Hepatic stellate cell (primary cell): ENCODE measurements at regions not wholly inside any gene's neighbourhood (a gene's known extent, or its start where the extent isn't known, plus 50 kb on each side); places are given as distances from the start of the nearest gene placed in this dataset.

Source experiments
- DNase-seq: peaks from one replicate; pipeline ENCODE4 v3.0.0; 2011; ENCODE audit warnings: low spot score

DNA sequence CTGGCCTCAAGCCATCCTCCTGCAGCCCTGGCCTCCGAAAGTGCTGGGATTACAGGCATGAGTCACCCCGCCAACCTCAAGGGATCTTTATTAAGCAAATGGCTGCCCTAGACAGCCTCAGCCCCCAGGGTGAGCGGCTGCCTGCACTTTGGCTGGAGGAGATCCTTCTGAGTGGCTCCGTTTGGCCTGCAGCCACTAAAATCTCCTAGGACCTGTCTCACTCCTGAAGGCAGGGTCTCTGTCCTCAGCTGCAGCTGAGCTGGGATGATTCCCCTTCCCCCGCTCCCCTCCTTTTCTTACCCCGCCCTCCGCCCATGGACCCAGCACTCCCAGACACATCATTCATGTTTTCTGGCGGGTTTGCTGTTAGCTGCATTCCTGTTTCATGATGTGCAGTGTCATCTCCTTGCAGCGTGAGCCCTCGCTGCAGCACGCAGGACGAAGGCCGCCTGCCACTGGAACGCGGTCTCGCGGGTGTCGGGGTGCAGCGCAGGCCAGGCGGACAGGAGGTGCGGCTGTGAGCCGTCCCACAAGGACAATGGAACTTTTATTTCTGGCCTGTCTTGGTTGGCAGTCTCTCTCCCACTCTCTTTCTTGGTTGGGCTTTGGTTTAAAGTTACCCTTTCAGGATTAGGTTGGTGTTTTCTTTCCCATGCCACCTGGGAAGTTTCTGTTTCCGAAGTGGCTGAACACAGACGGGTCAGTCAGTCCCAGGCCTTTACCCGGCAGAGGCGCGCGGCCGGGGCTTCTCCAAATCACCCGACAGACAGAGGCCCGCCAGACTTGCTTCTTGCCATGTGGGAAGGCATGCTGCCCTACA, 137.1 kb downstream of the FOXD1 start:
- peak; percentile 82 for DNase-seq

- DNase-seq: no peak
Measured at GRCh38 chr5:73307645-73308355, 134.8 kb downstream of the TMEM174 start.

DNA sequence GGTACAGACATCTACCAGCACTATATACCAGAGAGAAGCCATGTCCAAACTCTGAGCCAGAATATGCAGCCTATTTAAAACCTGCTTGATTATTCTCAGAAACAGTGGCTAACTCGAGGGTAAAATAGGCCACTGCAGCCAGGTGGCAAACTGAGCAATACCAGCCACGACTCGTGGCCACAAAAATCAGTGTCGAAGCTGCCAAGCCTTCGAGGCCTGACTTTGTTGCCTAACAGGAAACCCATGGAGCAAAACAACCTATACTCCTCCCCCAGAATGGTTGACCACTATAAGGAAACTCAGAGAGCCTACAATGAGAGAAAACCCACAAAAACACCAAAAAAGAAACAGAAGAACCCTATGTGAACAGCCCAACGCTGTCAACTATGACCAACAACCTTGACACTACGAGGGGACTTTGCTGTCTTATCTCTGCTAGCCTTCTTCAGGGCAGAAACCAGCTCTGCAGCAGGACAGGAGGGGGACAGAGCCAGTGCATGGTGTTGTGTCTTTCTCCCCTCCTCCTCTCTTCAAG, 133.8 kb downstream of the TMEM174 start:
- no peak for DNase-seq

- DNase-seq: no peak
Measured at GRCh38 chr5:73306078-73306719, 133.2 kb downstream of the TMEM174 start.

GRCh38 chr5:73305386-73305785, 132.4 kb downstream of the TMEM174 start:
- no peak for DNase-seq

DNA sequence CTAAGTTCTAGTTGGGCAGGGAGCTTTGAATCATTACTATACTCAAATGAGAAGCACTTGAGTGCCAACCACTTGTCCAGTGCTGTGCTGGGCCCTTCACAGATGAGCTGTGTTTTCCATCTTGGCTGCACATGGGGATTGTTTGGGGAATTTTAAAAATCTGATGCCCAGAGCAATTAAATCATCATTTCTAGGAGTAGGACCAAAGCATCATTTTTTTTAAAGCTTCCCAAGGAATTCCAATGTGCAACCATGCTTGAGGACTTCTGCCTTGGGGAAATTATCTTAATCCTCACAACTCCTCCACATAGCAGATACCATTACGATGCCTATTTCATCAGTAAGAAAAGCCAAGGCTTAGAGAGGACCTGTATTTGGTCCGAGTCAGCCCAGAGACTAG, 131.4 kb downstream of the TMEM174 start:
- no peak for DNase-seq

- DNase-seq: no peak
Measured at GRCh38 chr5:73303148-73304079, 130.4 kb downstream of the TMEM174 start.

- no peak for DNase-seq
Measured at GRCh38 chr5:73302797-73303147, 129.8 kb downstream of the TMEM174 start.

DNA sequence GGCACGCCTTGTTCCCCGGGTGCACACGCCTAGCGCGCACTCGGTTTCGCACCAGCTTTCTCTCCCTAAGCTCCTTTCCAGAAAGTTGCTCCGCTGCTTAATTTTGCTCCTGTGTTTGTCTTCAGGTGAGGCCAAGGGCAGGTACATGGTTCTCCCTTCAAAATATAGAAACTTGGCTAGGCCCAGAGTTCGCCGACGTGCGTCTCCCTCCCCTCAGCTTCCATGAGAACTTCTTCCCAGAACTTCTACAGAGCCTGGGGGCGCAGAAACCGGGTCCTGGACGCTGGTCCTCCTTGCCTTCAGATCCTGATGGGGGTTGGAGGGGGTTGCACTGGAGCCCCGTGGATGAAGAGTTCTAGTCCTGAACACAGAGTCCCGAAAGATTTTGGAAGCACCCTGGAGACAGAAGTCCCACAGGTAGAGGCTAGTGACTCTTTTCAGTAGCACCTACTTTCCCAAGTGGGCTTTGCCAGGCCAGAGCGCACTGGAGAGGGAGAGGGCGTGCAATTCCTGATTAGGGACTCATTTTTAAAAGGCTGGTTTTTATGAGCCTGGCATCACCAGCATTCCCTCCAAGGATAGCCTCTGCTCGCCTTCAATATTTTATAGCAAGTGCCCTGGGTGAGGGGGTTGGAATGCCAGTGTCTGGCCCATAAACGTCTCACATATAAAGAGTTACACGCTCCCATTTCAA, 128.4 kb downstream of the TMEM174 start:
- no peak for DNase-seq

- no peak for DNase-seq
Measured at GRCh38 chr5:73300337-73301207, 127.6 kb downstream of the TMEM174 start.

DNA sequence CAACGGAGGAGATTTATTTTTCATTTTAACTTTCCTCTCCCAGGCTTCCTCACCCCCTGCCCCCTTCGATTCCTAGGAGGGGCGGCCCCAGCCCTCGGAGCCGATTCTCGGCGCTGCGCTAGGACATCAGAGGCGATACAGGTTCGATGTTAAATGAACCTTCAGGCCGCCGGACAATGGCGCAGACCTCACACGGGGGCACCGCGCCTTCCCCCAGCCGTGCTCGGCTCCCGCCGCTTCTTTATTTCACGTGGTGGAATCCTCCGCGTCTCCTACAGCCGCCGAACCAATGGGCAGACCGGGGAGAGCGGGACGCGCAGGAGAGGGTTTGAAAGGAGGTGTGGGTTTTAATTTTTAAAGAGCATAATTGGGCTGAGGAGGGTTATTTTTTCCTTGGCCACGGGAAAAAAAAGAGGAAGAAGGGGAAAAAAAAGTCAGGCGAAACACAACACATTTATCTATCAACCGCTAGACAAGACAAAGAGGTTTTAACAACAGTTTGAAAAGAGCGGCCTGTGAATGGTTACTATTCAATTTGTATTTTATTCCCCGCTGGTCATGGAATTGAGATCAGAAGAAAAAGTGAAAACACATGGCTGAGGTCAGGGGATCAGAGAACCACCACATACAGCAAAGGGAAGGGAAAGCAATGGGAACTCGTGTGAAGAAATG, 126.8 kb downstream of the TMEM174 start:
- no peak for DNase-seq

DNA sequence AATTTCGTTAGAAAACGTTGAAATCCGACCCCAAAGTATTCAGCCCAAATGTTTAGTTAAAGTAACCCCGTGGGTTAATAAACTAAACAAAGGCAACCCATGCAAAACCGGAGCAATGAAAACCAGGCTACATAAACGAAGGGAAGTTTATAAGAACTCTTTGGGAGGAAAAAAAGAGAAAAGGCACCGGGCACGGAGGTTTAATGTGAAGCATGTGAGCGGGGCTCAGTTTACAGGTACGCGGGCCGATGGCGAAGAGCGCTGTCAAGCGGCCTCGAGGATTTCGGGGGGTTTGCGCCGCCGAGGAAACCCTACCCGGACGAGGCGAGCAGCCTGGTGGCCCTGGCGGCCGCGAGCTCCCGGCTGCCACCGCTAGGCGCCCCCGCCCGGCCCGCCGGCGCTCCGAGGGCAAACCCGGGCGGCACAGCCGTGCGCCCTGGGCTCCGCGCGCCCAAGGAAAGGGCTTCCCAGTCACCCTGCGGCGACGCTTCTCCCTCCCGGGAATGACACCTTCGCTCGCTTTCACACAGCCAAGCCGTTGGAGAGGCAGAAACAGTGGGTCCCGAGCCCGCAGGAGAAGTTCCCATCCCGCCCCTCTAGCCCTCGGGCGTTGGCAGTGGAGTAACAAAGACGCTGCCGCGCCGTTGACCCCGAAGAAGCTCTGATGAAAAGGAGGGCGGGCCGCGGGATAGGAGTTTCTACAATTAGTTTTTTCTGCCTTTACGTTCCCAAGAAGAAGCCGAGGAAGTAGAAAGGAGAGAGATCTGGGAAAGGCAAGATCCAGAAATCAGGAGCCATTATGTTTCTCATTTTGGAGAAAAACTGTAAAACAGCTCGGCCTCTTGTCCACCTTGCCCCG, 126.0 kb downstream of the TMEM174 start:
- no peak for DNase-seq

- DNase-seq: no peak
Measured at GRCh38 chr5:73298251-73298771, 125.3 kb downstream of the TMEM174 start.

- no peak for DNase-seq
Measured at GRCh38 chr5:73297430-73297829, 124.4 kb downstream of the TMEM174 start.

GRCh38 chr5:73296772-73297171, 123.8 kb downstream of the TMEM174 start:
- DNase-seq: peak; percentile 76

DNA sequence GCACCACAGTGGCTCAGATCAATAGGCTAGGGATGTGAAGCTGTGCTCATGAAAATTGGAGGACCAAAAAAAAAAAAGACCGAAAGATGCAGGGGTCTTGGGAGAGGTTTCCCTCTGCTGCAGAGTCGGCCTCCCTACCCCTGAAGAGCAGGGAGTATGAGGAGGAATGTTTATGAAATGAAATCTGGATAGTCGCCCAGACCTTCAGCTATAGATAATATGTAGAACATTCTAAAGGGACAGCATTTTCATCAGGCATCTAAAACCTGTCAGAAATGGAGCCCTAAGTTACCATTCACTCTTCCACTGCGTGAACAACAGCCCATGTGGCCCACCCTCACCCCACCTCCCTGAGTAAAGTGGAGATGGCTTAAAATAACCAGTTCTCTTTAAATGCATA, 122.9 kb downstream of the TMEM174 start:
- DNase-seq: no peak

DNA sequence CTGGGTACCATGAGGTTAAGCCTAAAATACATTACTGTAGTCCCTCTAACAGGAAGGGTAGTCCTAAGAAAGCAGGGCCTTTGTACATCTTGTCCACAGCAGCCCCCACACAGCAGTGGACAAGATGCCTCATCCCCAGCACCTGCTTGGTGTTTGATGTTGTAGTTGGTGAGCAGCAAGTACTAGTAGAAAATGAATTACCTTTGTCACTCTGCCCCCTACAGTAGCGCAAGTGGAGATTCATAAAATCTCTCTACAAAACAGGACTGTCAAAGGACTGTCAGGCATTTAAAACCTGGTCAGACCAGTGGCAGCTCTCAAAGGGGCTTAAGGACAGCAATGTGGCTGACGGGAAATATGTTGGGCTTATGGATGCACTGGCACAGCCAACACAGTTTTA, 122.5 kb downstream of the TMEM174 start:
- DNase-seq: no peak

DNA sequence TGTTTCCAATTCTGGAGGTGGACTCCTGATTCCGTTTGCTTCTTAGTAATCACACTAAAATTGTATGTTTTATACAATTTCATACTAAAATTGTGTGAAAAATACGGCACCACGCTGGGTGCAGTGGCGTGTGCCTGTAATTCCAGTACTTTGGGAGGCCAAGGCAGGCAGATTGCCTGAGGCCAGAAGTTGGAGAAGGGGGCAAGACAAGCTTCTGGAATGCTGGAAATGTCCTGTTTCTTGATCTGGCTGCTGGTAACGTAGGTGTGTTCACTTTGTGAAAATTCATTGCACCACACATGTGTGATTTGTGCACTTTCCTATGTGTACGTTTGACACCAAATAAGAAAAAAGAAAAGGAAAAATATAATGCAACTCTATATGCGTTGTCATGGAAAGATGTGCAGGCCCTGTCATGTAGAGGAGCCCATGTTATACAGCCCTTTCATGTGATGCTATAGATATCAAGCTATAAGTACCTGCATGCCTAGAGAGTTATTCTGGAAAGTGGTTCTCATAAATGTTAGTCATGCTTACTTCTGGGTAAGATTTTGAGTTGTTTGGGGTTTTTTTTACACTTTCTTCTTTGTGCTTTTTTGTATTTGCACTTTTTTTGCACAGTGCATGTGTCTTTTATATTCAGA, 119.9 kb downstream of the TMEM174 start:
- no peak for DNase-seq
